ENCODE measurements at regions not wholly inside any gene's neighbourhood (a gene's known extent, or its start where the extent isn't known, plus 50 kb on each side); places are given as distances from the start of the nearest gene placed in this dataset.

DNA sequence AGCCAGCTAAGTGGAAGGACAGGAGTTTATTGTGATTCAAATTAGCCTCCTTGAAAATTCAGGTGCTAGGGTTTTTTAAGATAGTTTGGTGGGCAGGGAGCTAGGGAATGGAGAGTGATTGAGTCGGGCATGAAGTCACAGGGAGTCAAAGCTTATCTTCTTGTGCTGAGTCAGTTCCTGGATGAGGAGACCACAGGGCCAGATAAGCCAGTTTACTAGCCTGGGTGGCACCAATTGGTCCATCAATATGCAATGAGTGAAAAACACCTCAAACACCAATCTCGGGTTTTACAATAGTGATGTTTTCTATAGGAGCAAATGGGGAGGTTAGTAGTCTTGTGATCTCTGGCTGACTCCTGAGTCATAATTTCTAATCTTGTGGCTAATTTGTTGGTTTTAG, 165.1 kb downstream of the ABCC12 start:
- no peak for DNase-seq (ENCODE audit: low read depth in 1 of 2, low spot score in 1 of 2)
- TF ChIP-seq, protein P1, sequence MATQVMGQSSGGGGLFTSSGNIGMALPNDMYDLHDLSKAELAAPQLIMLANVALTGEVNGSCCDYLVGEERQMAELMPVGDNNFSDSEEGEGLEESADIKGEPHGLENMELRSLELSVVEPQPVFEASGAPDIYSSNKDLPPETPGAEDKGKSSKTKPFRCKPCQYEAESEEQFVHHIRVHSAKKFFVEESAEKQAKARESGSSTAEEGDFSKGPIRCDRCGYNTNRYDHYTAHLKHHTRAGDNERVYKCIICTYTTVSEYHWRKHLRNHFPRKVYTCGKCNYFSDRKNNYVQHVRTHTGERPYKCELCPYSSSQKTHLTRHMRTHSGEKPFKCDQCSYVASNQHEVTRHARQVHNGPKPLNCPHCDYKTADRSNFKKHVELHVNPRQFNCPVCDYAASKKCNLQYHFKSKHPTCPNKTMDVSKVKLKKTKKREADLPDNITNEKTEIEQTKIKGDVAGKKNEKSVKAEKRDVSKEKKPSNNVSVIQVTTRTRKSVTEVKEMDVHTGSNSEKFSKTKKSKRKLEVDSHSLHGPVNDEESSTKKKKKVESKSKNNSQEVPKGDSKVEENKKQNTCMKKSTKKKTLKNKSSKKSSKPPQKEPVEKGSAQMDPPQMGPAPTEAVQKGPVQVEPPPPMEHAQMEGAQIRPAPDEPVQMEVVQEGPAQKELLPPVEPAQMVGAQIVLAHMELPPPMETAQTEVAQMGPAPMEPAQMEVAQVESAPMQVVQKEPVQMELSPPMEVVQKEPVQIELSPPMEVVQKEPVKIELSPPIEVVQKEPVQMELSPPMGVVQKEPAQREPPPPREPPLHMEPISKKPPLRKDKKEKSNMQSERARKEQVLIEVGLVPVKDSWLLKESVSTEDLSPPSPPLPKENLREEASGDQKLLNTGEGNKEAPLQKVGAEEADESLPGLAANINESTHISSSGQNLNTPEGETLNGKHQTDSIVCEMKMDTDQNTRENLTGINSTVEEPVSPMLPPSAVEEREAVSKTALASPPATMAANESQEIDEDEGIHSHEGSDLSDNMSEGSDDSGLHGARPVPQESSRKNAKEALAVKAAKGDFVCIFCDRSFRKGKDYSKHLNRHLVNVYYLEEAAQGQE (IDR thresholded peaks at IDR 0.05; ENCODE audit: insufficient replicate concordance, low read depth), result no peak
- no peak for TF ChIP-seq POLR2AphosphoS5 (IDR thresholded peaks at IDR 0.05; ENCODE audit: low read depth)
- Histone ChIP-seq H3K27me3 (ENCODE audit: insufficient read depth, poor library complexity, severe bottlenecking) (peaks cover 9% of the 10 kb centered on the region), H3K4me3 (replicated peaks; ENCODE audit: insufficient read depth, low read length) (no peak overlapping the region), H3K27ac (replicated peaks) (no peak overlapping the region)

DNA sequence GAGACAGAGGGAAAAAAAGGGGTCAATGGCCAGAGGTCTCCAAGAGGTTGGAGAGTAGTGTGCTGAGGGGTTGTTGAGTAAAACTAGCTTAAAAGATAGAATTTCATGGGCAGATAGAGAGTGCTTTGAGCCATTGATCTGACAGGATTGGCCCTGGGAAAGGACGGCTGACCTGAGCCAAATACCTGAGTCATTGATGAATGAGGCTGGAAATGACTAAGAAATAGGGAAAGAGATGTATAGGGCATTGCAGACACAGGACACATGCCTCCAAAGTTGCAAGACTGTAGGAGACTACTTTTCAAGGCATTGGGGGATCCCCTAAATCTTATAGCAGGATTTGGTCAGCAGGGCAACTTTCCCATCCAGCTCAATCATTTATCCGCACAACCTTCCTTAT, 168.7 kb downstream of the ABCC12 start:
- TF ChIP-seq, protein P2, sequence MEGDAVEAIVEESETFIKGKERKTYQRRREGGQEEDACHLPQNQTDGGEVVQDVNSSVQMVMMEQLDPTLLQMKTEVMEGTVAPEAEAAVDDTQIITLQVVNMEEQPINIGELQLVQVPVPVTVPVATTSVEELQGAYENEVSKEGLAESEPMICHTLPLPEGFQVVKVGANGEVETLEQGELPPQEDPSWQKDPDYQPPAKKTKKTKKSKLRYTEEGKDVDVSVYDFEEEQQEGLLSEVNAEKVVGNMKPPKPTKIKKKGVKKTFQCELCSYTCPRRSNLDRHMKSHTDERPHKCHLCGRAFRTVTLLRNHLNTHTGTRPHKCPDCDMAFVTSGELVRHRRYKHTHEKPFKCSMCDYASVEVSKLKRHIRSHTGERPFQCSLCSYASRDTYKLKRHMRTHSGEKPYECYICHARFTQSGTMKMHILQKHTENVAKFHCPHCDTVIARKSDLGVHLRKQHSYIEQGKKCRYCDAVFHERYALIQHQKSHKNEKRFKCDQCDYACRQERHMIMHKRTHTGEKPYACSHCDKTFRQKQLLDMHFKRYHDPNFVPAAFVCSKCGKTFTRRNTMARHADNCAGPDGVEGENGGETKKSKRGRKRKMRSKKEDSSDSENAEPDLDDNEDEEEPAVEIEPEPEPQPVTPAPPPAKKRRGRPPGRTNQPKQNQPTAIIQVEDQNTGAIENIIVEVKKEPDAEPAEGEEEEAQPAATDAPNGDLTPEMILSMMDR (IDR thresholded peaks at IDR 0.05; ENCODE audit: insufficient read depth, low read length), result no peak
- TF ChIP-seq, protein P1 (IDR thresholded peaks at IDR 0.05; ENCODE audit: insufficient replicate concordance, low read depth), result no peak
- TF ChIP-seq GABPA (IDR thresholded peaks at IDR 0.05; ENCODE audit: low read depth) (no peak), SPI1 (IDR thresholded peaks at IDR 0.05; ENCODE audit: borderline replicate concordance, low read depth) (no peak), POLR2AphosphoS5 (IDR thresholded peaks at IDR 0.05; ENCODE audit: low read depth) (no peak)
- no peak for DNase-seq (ENCODE audit: low read depth in 1 of 2, low spot score in 1 of 2)
- H3K27me3 ChIP-seq (ENCODE audit: insufficient read depth, poor library complexity, severe bottlenecking), result peaks cover 5% of the 10 kb centered on the region
- H3K27ac ChIP-seq (replicated peaks), result no peak overlapping the region
- no peak overlapping the region for H3K4me3 ChIP-seq (replicated peaks; ENCODE audit: insufficient read depth, low read length)

DNA sequence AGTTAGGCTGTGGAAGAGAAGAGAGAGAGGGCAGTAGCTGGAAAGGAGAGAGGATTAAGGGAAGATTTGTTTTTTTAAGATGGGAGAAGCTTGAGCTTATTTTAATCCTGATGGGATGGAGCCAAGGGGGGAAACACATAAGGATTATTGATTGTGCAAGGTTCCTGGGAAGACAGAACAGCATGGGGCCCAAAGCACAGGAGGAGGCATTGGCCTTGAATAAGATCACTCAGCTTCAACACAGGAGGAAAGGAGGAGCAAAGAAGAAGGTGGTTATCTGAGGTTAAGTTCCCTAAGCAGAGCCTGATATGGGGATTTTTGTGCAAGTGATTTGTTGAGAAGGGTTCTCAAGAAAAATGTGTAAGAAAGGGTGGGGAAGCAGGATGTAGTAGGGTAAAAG, 169.8 kb downstream of the ABCC12 start:
- Histone ChIP-seq H3K27ac (replicated peaks) (no peak overlapping the region), H3K27me3 (ENCODE audit: insufficient read depth, poor library complexity, severe bottlenecking) (peaks cover 5% of the 10 kb centered on the region), H3K4me3 (replicated peaks; ENCODE audit: insufficient read depth, low read length) (no peak overlapping the region)
- TF ChIP-seq, protein P1 (IDR thresholded peaks at IDR 0.05; ENCODE audit: insufficient replicate concordance, low read depth), result no peak
- no peak for TF ChIP-seq GABPA (IDR thresholded peaks at IDR 0.05; ENCODE audit: low read depth)
- no peak for DNase-seq (ENCODE audit: low read depth in 1 of 2, low spot score in 1 of 2)

DNA sequence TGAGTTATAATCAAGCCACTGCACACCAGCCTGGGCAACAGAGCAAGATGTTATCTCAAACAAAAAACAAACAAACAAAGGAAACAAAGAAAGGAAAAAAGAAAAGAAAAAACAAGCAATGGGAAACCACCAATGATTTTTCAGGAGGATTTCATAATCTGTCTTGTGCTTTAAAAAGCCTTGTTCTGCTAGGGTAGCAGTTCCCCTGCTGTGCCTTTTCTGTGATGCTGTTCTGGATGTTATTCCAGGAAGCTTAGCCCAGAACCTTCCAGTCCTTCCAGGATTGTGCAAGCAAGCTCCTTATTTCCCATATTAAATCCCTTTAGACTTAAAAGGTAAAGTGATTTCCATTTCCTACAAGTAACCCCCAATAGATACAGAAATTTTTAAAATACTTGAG, 171.1 kb downstream of the ABCC12 start:
- TF ChIP-seq, protein P1 (IDR thresholded peaks at IDR 0.05; ENCODE audit: insufficient replicate concordance, low read depth), result no peak
- no peak for TF ChIP-seq SPI1 (IDR thresholded peaks at IDR 0.05; ENCODE audit: borderline replicate concordance, low read depth)
- no peak for TF ChIP-seq GABPA (IDR thresholded peaks at IDR 0.05; ENCODE audit: low read depth)
- TF ChIP-seq POLR2AphosphoS5 (IDR thresholded peaks at IDR 0.05; ENCODE audit: low read depth), result no peak
- TF ChIP-seq, protein P2 (IDR thresholded peaks at IDR 0.05; ENCODE audit: insufficient read depth, low read length), result no peak
- H3K27ac ChIP-seq (replicated peaks), result no peak overlapping the region
- DNase-seq (ENCODE audit: low read depth in 1 of 2, low spot score in 1 of 2), result no peak
- no peak overlapping the region for H3K4me3 ChIP-seq (replicated peaks; ENCODE audit: insufficient read depth, low read length)
- peaks cover 5% of the 10 kb centered on the region for H3K27me3 ChIP-seq (ENCODE audit: insufficient read depth, poor library complexity, severe bottlenecking)
